Keratinocyte (primary cell): ENCODE measurements at regions not wholly inside any gene's neighbourhood (a gene's known extent, or its start where the extent isn't known, plus 50 kb on each side); places are given as distances from the start of the nearest gene placed in this dataset.

Source experiments
- DNase-seq: peaks from one replicate; pipeline ENCODE4 v3.0.0-alpha.2; 2011; ENCODE audit warnings: low read depth, missing footprints, low spot score
- FAIRE-seq: peaks from 2 replicates; lab custom pipeline; 2011; peaks lifted over from hg19 to GRCh38; lab: Jason Lieb, UNC
- H2AFZ ChIP-seq: 2 replicates; pipeline ENCODE4 v1.6.0; 2012; ENCODE audit warnings: low read length, control low read depth, inconsistent platforms; ENCODE audit not compliant: control insufficient read depth
- H3K27ac ChIP-seq: 2 replicates; pipeline ENCODE4 v1.5.1; 2011; ENCODE audit warnings: low read length; ENCODE audit not compliant: control insufficient read depth, insufficient read depth
- H3K27me3 ChIP-seq: 3 replicates; pipeline ENCODE4 v1.6.0; 2011; ENCODE audit warnings: low read length; ENCODE audit not compliant: control insufficient read depth, insufficient read depth; ENCODE audit errors: extremely low read depth
- H3K36me3 ChIP-seq, 2 experiments: 2 replicates in 1 of 2; 3 replicates in 1 of 2; pipeline ENCODE4 v1.5.1; 2011; ENCODE audit warnings: low read length in 2 of 2, mild to moderate bottlenecking in 1 of 2; ENCODE audit not compliant: control insufficient read depth in 2 of 2, insufficient read depth in 2 of 2; ENCODE audit errors: extremely low read depth in 1 of 2
- H3K4me1 ChIP-seq: 3 replicates; pipeline ENCODE4 v1.5.1; 2011; ENCODE audit warnings: low read length; ENCODE audit not compliant: control insufficient read depth, insufficient read depth; ENCODE audit errors: extremely low read depth
- H3K4me2 ChIP-seq: 3 replicates; pipeline ENCODE4 v1.6.0; 2011; ENCODE audit warnings: low read depth, low read length; ENCODE audit not compliant: control insufficient read depth, insufficient read depth; ENCODE audit errors: extremely low read depth
- H3K4me3 ChIP-seq, 3 experiments: fragments of 200-600 bp in 1 of 3; sonication (generic) in 1 of 3; 2 replicates in 2 of 3; 3 replicates in 1 of 3; pipeline ENCODE4 v1.5.1; 2011 to 2016; ENCODE audit warnings: low read length in 3 of 3, mild to moderate bottlenecking in 3 of 3, control low read depth in 2 of 3, inconsistent platforms in 1 of 3, low read depth in 1 of 3, mixed read lengths in 1 of 3, mixed run types in 1 of 3, moderate library complexity in 1 of 3; ENCODE audit not compliant: control insufficient read depth in 2 of 3, insufficient read depth in 2 of 3; ENCODE audit errors: extremely low read depth in 1 of 3
- H3K79me2 ChIP-seq: 2 replicates; pipeline ENCODE4 v1.6.0; 2012; ENCODE audit warnings: low read length; ENCODE audit not compliant: control insufficient read depth, insufficient read depth
- H3K9ac ChIP-seq: 3 replicates; pipeline ENCODE4 v1.6.0; 2011; ENCODE audit warnings: low read length; ENCODE audit not compliant: control insufficient read depth, insufficient read depth; ENCODE audit errors: extremely low read depth
- H3K9me1 ChIP-seq: 3 replicates; pipeline ENCODE4 v1.6.0; 2011; ENCODE audit warnings: low read length; ENCODE audit not compliant: control insufficient read depth, insufficient read depth; ENCODE audit errors: extremely low read depth
- H3K9me3 ChIP-seq: 2 replicates; pipeline ENCODE4 v1.5.1; 2012; ENCODE audit warnings: low read depth, low read length; ENCODE audit not compliant: control insufficient read depth
- H4K20me1 ChIP-seq: 3 replicates; pipeline ENCODE4 v1.6.0; 2011; ENCODE audit warnings: low read length; ENCODE audit not compliant: control insufficient read depth, insufficient read depth; ENCODE audit errors: extremely low read depth
- CTCF ChIP-seq, 3 experiments: IDR thresholded peaks in 1 of 3; conservative IDR thresholded peaks in 1 of 3; optimal IDR thresholded peaks in 1 of 3; 2 replicates in 2 of 3; 3 replicates in 1 of 3; pipeline versions ENCODE3 to v1.5.1; 2011; ENCODE audit warnings: low read length in 3 of 3, mild to moderate bottlenecking in 3 of 3, moderate library complexity in 2 of 3, control low read depth in 1 of 3, inconsistent platforms in 1 of 3; ENCODE audit not compliant: insufficient read depth in 2 of 3; ENCODE audit errors: extremely low read depth in 1 of 3
- EZH2 ChIP-seq: IDR thresholded peaks from one replicate; pipeline ENCODE4 v1.6.1; 2012; ENCODE audit warnings: inconsistent platforms, mild to moderate bottlenecking, low read length, moderate library complexity
- dilution Hi-C: fragments of 300-500 bp; cut with MboI; formaldehyde crosslinking; loops from one replicate; pipeline ENCODE4 v1.7.0; 2020; ENCODE audit warnings: low sequenced_read_pairs; ENCODE audit not compliant: extremely low pct_ligation_motif_present

- no peak overlapping the region for H2AFZ ChIP-seq
- H3K4me2 ChIP-seq = no peak overlapping the region
- TF ChIP-seq CTCF (optimal IDR thresholded peaks at IDR 0.05 in 1 of 3, IDR thresholded peaks at IDR 0.05 in 1 of 3, conservative IDR thresholded peaks at IDR 0.05 in 1 of 3; ENCODE audit: extremely low read depth in 1 of 3, insufficient read depth in 2 of 3, low read length in 3 of 3) (no peak), EZH2 (no peak)
- H3K9me1 ChIP-seq = no peaks in the 10 kb centered on the region
- H3K9me3 ChIP-seq = no peaks in the 10 kb centered on the region
- H3K27me3 ChIP-seq = no peaks in the 10 kb centered on the region
- no peaks in the 10 kb centered on the region for H3K79me2 ChIP-seq
- no peaks in the 10 kb centered on the region for H3K36me3 ChIP-seq
- no peaks in the 10 kb centered on the region for H3K4me1 ChIP-seq
- H3K27ac ChIP-seq = no peak overlapping the region
- no peaks in the 10 kb centered on the region for H4K20me1 ChIP-seq
- H3K4me3 ChIP-seq = no peak overlapping the region
- H3K9ac ChIP-seq = no peak overlapping the region
- dilution Hi-C loops = no loop called here
- no peak for FAIRE-seq
- DNase-seq = no peak
Measured at GRCh38 chr4:135249024-135249423, 1047.4 kb upstream of the PABPC4L start.

- H3K27me3 ChIP-seq = no peaks in the 10 kb centered on the region
- no peak for TF ChIP-seq EZH2
- TF ChIP-seq CTCF (optimal IDR thresholded peaks at IDR 0.05 in 1 of 3, IDR thresholded peaks at IDR 0.05 in 1 of 3, conservative IDR thresholded peaks at IDR 0.05 in 1 of 3; ENCODE audit: extremely low read depth in 1 of 3, insufficient read depth in 2 of 3, low read length in 3 of 3) = no peak
- no peak overlapping the region for H3K4me2 ChIP-seq
- H3K27ac ChIP-seq = no peak overlapping the region
- H2AFZ ChIP-seq = no peak overlapping the region
- no peaks in the 10 kb centered on the region for H3K9me1 ChIP-seq
- no peaks in the 10 kb centered on the region for H4K20me1 ChIP-seq
- dilution Hi-C loops = no loop called here
- no peak overlapping the region for H3K4me3 ChIP-seq
- no peak overlapping the region for H3K9ac ChIP-seq
- no peak for FAIRE-seq
- H3K79me2 ChIP-seq = no peaks in the 10 kb centered on the region
- no peak for DNase-seq
- H3K4me1 ChIP-seq = no peaks in the 10 kb centered on the region
- no peaks in the 10 kb centered on the region for H3K36me3 ChIP-seq
- no peaks in the 10 kb centered on the region for H3K9me3 ChIP-seq
Measured at GRCh38 chr4:135244696-135245095, 1043.1 kb upstream of the PABPC4L start.
